CD14-positive monocyte (primary cell): ENCODE measurements at regions not wholly inside any gene's neighbourhood (a gene's known extent, or its start where the extent isn't known, plus 50 kb on each side); places are given as distances from the start of the nearest gene placed in this dataset.

ENCODE experiments used
- DNase-seq, 3 donors: peaks; one replicate each; pipeline ENCODE4 v3.0.0-alpha.2; 2011 to 2022
- H2AFZ ChIP-seq: 2 replicates; pipeline ENCODE4 v1.6.0; 2012; ENCODE audit warnings: mild to moderate bottlenecking, low read depth, low read length, inconsistent platforms; ENCODE audit not compliant: insufficient read depth, poor library complexity, severe bottlenecking
- H3K27ac ChIP-seq, 2 donors: 1 replicate in 1 of 2; 2 replicates in 1 of 2; pipeline ENCODE4 v1.5.1; 2012 to 2013; ENCODE audit warnings: low read length in 2 of 2, control low read depth in 1 of 2, inconsistent platforms in 1 of 2, low read depth in 1 of 2, mild to moderate bottlenecking in 1 of 2
- H3K27me3 ChIP-seq, 2 donors: one replicate each; pipeline versions ENCODE4 v1.6.0 to v1.6.1; 2011 to 2013; ENCODE audit warnings: low read length in 2 of 2; ENCODE audit not compliant: control insufficient read depth in 2 of 2, insufficient read depth in 2 of 2
- H3K36me3 ChIP-seq, 2 donors: replicated peaks in 1 of 2; 1 replicate in 1 of 2; 2 replicates in 1 of 2; pipeline versions ENCODE4 v1.5.1 to v1.6.1; 2012 to 2013; ENCODE audit warnings: low read length in 2 of 2, control low read depth in 1 of 2, inconsistent platforms in 1 of 2, mild to moderate bottlenecking in 1 of 2; ENCODE audit not compliant: insufficient read depth in 2 of 2, control insufficient read depth in 1 of 2
- H3K4me1 ChIP-seq, 2 donors: 1 replicate in 1 of 2; 2 replicates in 1 of 2; pipeline versions ENCODE4 v1.5.1 to v1.6.1; 2012 to 2013; ENCODE audit warnings: low read length in 2 of 2, control low read depth in 1 of 2, inconsistent platforms in 1 of 2, mild to moderate bottlenecking in 1 of 2, moderate library complexity in 1 of 2; ENCODE audit not compliant: insufficient read depth in 2 of 2, control insufficient read depth in 1 of 2
- H3K4me2 ChIP-seq: replicated peaks from 2 replicates; pipeline ENCODE3; 2012; ENCODE audit warnings: low read length, moderate library complexity, mild to moderate bottlenecking; ENCODE audit not compliant: poor library complexity, severe bottlenecking; ENCODE audit errors: extremely low read depth
- H3K4me3 ChIP-seq, 3 experiments: fragments of 200-600 bp in 1 of 3; sonication (generic) in 1 of 3; replicated peaks in 1 of 3; 1 replicate in 2 of 3; 2 replicates in 1 of 3; pipeline ENCODE4 v1.5.1; 2011 to 2013; ENCODE audit warnings: low read length in 3 of 3, mild to moderate bottlenecking in 3 of 3, control low read depth in 2 of 3, low read depth in 2 of 3, inconsistent platforms in 1 of 3, moderate library complexity in 1 of 3
- H3K79me2 ChIP-seq: 2 replicates; pipeline ENCODE4 v1.6.0; 2012; ENCODE audit warnings: mild to moderate bottlenecking, control low read depth, inconsistent platforms, low read length, moderate library complexity; ENCODE audit not compliant: insufficient read depth
- H3K9ac ChIP-seq: 2 replicates; pipeline ENCODE4 v1.6.0; 2017; ENCODE audit warnings: low read length, mild to moderate bottlenecking; ENCODE audit not compliant: insufficient read depth, poor library complexity, severe bottlenecking
- H3K9me3 ChIP-seq, 2 donors: replicated peaks in 1 of 2; 1 replicate in 1 of 2; 2 replicates in 1 of 2; pipeline versions ENCODE4 v1.5.1 to v1.6.1; 2012 to 2013; ENCODE audit warnings: low read length in 2 of 2, control low read depth in 1 of 2; ENCODE audit not compliant: control insufficient read depth in 1 of 2, insufficient read depth in 1 of 2
- H4K20me1 ChIP-seq: 2 replicates; pipeline ENCODE4 v1.6.0; 2012; ENCODE audit warnings: mild to moderate bottlenecking, low read length, control low read depth, moderate library complexity; ENCODE audit not compliant: insufficient read depth
- H3K27ac Mint-ChIP-seq, 7 donors: one replicate each; pipeline ENCODE4 v1.8.0; 2020; ENCODE audit warnings: mild to moderate bottlenecking in 7 of 7, mixed read lengths in 7 of 7, moderate library complexity in 6 of 7, inconsistent platforms in 2 of 7
- H3K27me3 Mint-ChIP-seq, 3 donors: one replicate each; pipeline ENCODE4 v1.8.0; 2021 to 2022; ENCODE audit warnings: low read depth in 3 of 3, mild to moderate bottlenecking in 3 of 3, mixed read lengths in 3 of 3, moderate library complexity in 3 of 3, inconsistent platforms in 1 of 3
- H3K36me3 Mint-ChIP-seq, 2 donors: one replicate each; pipeline ENCODE4 v1.8.0; 2020; ENCODE audit warnings: mixed read lengths in 2 of 2, inconsistent platforms in 1 of 2, mild to moderate bottlenecking in 1 of 2
- H3K4me1 Mint-ChIP-seq: one replicate; pipeline ENCODE4 v1.8.0; 2020; ENCODE audit warnings: mild to moderate bottlenecking, mixed read lengths
- H3K4me3 Mint-ChIP-seq, 2 donors: one replicate each; pipeline ENCODE4 v1.8.0; 2020; ENCODE audit warnings: mild to moderate bottlenecking in 2 of 2, mixed read lengths in 2 of 2, moderate library complexity in 1 of 2
- H3K9me3 Mint-ChIP-seq, 7 donors: one replicate each; pipeline ENCODE4 v1.8.0; 2020 to 2022; ENCODE audit warnings: mixed read lengths in 7 of 7, mild to moderate bottlenecking in 6 of 7, moderate library complexity in 6 of 7, inconsistent platforms in 2 of 7
- WGBS: methylation state at CpG from one replicate; pipeline ENCODE4 v1.1.5; 2013; ENCODE audit warnings: missing lambda C conversion rate; ENCODE audit not compliant: insufficient coverage; 5-methylcytosine and 5-hydroxymethylcytosine counted together
- intact Hi-C, 2 donors: fragments of 100-400 bp; cut with micrococcal nuclease; formaldehyde crosslinking; loops; one replicate each; pipeline versions ENCODE4 v1.15.0 to v1.15.1; 2023
- TF ChIP-seq, protein P1 (sequence below): fragments of 200-600 bp; IDR thresholded peaks from one replicate; pipeline ENCODE4 v1.8.0; 2022; ENCODE audit warnings: antibody characterized with exemption, mild to moderate bottlenecking

DNA sequence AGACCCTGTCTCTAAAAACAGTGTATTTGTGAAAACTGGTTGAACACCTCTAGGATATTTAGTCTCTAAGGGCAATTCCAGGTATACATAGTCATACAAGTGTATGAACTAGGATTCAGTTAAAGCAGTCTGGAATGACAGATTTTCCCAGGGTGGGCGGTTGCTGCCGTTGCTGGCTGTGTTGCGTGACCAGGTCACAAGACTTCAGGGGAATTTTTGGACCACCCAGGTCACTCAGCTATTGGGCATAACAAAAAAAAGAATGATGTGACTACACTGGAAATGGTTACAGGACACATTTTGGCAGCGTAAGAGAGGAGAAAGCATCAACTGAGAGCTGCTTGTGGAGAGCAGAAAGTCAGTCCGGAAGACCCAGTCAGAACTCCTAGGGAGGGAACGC is 58.0 kb upstream of the ZBTB7C start:
- no peak for DNase-seq
- Mint-ChIP-seq H3K27me3 (peaks cover 4 to 14% (median 8%) of the 10 kb centered on the region in 3 donors), H3K9me3 (peaks cover 0 to 3% (median 0%) of the 10 kb centered on the region in 7 donors), H3K4me1 (no peaks in the 10 kb centered on the region), H3K4me3 (no peak overlapping the region), H3K36me3 (no peaks in the 10 kb centered on the region), H3K27ac (no peak overlapping the region)
- H4K20me1 ChIP-seq: no peaks in the 10 kb centered on the region
- H3K27me3 ChIP-seq: peaks cover 0 to 3% of the 10 kb centered on the region in 2 donors
- no peak overlapping the region for H3K4me2 ChIP-seq
- H3K27ac ChIP-seq: no peak overlapping the region
- H3K9me3 ChIP-seq: no peaks in the 10 kb centered on the region
- no peak overlapping the region for H3K4me3 ChIP-seq
- H3K4me1 ChIP-seq: no peaks in the 10 kb centered on the region
- no peaks in the 10 kb centered on the region for H3K79me2 ChIP-seq
- WGBS: 98% methylated on average over 5 of the region's 6 CpGs
- no peaks in the 10 kb centered on the region for H3K36me3 ChIP-seq
- H3K9ac ChIP-seq: no peak overlapping the region
- H2AFZ ChIP-seq: no peak overlapping the region
- intact Hi-C loops: no loop called here
- TF ChIP-seq, protein P1, sequence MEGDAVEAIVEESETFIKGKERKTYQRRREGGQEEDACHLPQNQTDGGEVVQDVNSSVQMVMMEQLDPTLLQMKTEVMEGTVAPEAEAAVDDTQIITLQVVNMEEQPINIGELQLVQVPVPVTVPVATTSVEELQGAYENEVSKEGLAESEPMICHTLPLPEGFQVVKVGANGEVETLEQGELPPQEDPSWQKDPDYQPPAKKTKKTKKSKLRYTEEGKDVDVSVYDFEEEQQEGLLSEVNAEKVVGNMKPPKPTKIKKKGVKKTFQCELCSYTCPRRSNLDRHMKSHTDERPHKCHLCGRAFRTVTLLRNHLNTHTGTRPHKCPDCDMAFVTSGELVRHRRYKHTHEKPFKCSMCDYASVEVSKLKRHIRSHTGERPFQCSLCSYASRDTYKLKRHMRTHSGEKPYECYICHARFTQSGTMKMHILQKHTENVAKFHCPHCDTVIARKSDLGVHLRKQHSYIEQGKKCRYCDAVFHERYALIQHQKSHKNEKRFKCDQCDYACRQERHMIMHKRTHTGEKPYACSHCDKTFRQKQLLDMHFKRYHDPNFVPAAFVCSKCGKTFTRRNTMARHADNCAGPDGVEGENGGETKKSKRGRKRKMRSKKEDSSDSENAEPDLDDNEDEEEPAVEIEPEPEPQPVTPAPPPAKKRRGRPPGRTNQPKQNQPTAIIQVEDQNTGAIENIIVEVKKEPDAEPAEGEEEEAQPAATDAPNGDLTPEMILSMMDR: no peak

DNA sequence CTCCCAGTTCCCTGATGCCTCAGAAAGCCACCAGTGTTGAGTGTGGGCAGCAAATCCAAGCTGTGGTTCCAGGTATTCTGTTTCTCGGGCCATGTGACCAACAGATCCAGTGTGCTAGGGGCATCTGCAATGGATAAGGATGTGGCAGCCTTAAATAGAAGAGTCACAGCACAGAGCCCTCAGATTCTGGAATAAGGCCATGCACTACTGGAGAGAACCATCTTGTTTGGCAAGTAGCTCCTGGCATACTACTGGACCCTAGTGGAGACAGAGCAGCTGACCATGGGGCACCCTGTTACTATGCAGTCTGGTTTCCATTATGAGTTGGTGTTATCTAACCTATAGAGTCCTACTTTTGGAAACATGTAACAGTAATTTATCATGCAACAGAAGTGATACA is 53.3 kb upstream of the ZBTB7C start:
- 100% methylated on average over 1 of the region's 1 CpG for WGBS
- Histone ChIP-seq H3K4me3 (no peak overlapping the region), H3K4me1 (peaks cover 5 to 7% of the 10 kb centered on the region in 2 donors), H3K9ac (no peak overlapping the region), H3K9me3 (no peaks in the 10 kb centered on the region), H3K36me3 (no peaks in the 10 kb centered on the region), H3K27me3 (peaks cover 0 to 6% of the 10 kb centered on the region in 2 donors), H2AFZ (no peak overlapping the region), H3K27ac (no peak overlapping the region), H4K20me1 (no peaks in the 10 kb centered on the region), H3K79me2 (no peaks in the 10 kb centered on the region), H3K4me2 (no peak overlapping the region)
- TF ChIP-seq, protein P1: no peak
- Mint-ChIP-seq H3K4me3 (no peak overlapping the region), H3K4me1 (peaks cover 8% of the 10 kb centered on the region), H3K27ac (no peak overlapping the region), H3K27me3 (peaks cover 9 to 11% (median 11%) of the 10 kb centered on the region in 3 donors), H3K36me3 (no peaks in the 10 kb centered on the region), H3K9me3 (no peaks in the 10 kb centered on the region)
- intact Hi-C loops: no loop called here
- DNase-seq: no peak
